OCI-LY7 (cell line): ENCODE measurements at regions not wholly inside any gene's neighbourhood (a gene's known extent, or its start where the extent isn't known, plus 50 kb on each side); places are given as distances from the start of the nearest gene placed in this dataset.

Experiments used
- EZH2phosphoT487 ChIP-seq: fragments of 200-600 bp; sonication (generic); IDR thresholded peaks from 2 replicates; pipeline ENCODE4 v1.6.1; 2018; ENCODE audit warnings: low read depth, borderline replicate concordance, mild to moderate bottlenecking, mixed run types, antibody characterized with exemption, low read length, moderate library complexity, mixed read lengths
- TF ChIP-seq, protein P1 (sequence below): fragments of 200-600 bp; sonication (generic); conservative IDR thresholded peaks from 2 replicates; pipeline ENCODE4 v1.5.1; 2014; ENCODE audit warnings: mild to moderate bottlenecking, antibody characterized with exemption, low read length, moderate library complexity, mixed read lengths

- TF ChIP-seq, protein P1, sequence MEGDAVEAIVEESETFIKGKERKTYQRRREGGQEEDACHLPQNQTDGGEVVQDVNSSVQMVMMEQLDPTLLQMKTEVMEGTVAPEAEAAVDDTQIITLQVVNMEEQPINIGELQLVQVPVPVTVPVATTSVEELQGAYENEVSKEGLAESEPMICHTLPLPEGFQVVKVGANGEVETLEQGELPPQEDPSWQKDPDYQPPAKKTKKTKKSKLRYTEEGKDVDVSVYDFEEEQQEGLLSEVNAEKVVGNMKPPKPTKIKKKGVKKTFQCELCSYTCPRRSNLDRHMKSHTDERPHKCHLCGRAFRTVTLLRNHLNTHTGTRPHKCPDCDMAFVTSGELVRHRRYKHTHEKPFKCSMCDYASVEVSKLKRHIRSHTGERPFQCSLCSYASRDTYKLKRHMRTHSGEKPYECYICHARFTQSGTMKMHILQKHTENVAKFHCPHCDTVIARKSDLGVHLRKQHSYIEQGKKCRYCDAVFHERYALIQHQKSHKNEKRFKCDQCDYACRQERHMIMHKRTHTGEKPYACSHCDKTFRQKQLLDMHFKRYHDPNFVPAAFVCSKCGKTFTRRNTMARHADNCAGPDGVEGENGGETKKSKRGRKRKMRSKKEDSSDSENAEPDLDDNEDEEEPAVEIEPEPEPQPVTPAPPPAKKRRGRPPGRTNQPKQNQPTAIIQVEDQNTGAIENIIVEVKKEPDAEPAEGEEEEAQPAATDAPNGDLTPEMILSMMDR = no peak
- no peak for TF ChIP-seq EZH2phosphoT487
These were observed 164.6 kb upstream of the CASK start for GRCh38 chrX:42087960-42088359.
